Spleen (tissue), 7 donors: ENCODE measurements at regions not wholly inside any gene's neighbourhood (a gene's known extent, or its start where the extent isn't known, plus 50 kb on each side); places are given as distances from the start of the nearest gene placed in this dataset.

ENCODE experiments used
- POLR2A ChIP-seq, 3 donors: fragments of 450-650 bp; IDR thresholded peaks; one replicate each; pipeline ENCODE4 v1.5.1; 2017; ENCODE audit warnings: antibody characterized with exemption in 3 of 3, mild to moderate bottlenecking in 1 of 3
- POLR2AphosphoS5 ChIP-seq, 3 donors: sonication (generic); formaldehyde crosslinking; IDR thresholded peaks; one replicate each; pipeline ENCODE4 v1.5.1; 2017; ENCODE audit warnings: antibody characterized with exemption in 3 of 3
- TF ChIP-seq, protein P1 (sequence below), 11 experiments: fragments of 200-600 bp in 7 of 11; fragments of 450-650 bp in 4 of 11; sonication (generic) in 4 of 11; IDR thresholded peaks in 8 of 11; conservative IDR thresholded peaks in 3 of 11; 1 replicate in 7 of 11; 2 replicates in 4 of 11; pipeline versions ENCODE4 v1.4.0 to v1.8.0; 2016 to 2021; ENCODE audit warnings: antibody characterized with exemption in 11 of 11, inconsistent platforms in 4 of 11, mild to moderate bottlenecking in 1 of 11
- donor health status: DM: no; HTN: no; CAD: no; lungs with moderate emphysema.
- donor health status: DM: no; HTN: no; CAD: no.
- donor health status: DM: no; HTN: no; CAD: no.

DNA sequence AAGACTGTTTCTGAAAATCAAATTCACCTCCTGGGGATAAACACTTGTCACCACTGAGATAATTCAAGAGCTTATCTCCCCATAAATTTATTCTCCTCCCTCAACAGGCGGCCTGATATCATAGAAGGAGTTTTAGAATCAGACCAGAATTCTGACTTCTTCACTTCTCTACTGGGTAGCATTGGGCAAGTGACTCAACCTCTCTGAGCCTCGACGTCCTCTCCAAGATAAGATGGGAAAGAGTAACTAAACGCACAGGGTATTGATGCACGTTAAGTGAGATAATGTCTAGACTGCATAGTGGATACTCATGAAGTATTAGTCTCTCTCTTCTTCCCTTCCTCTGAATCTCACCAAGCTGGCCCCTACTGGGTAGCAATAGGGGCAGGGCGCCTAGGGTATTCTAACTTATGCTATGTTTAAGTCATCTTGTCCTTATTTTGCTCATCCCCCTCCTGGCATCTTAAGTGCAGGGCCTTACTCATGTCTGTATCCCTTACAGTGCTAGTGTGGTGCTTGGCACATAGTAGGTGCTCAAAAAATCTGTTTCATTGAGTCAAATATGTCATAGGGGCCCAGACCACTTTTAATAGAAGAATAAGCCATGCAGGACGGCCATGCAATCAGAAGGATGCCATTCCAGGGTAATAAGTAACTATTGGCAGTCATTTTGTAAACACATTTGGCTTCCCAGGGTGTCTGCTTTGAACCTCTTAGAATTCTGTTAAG lies 476.4 kb upstream of the CCL2 start:
- TF ChIP-seq POLR2AphosphoS5 (IDR thresholded peaks at IDR 0.05) (no peak), POLR2A (IDR thresholded peaks at IDR 0.05) (no peak)
- TF ChIP-seq, protein P1, sequence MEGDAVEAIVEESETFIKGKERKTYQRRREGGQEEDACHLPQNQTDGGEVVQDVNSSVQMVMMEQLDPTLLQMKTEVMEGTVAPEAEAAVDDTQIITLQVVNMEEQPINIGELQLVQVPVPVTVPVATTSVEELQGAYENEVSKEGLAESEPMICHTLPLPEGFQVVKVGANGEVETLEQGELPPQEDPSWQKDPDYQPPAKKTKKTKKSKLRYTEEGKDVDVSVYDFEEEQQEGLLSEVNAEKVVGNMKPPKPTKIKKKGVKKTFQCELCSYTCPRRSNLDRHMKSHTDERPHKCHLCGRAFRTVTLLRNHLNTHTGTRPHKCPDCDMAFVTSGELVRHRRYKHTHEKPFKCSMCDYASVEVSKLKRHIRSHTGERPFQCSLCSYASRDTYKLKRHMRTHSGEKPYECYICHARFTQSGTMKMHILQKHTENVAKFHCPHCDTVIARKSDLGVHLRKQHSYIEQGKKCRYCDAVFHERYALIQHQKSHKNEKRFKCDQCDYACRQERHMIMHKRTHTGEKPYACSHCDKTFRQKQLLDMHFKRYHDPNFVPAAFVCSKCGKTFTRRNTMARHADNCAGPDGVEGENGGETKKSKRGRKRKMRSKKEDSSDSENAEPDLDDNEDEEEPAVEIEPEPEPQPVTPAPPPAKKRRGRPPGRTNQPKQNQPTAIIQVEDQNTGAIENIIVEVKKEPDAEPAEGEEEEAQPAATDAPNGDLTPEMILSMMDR (IDR thresholded peaks at IDR 0.05 in 8 of 11, conservative IDR thresholded peaks at IDR 0.05 in 3 of 11): no peak
